HG03460 (cell line): ENCODE measurements at regions not wholly inside any gene's neighbourhood (a gene's known extent, or its start where the extent isn't known, plus 50 kb on each side); places are given as distances from the start of the nearest gene placed in this dataset.
"Not testable (repeated sequence)": the region's sequence is repeated elsewhere in the genome, so short reads cannot be mapped to it uniquely, and the experiment has no call there.

Experiments
- ATAC-seq: cut with Tn5 transposase; IDR thresholded peaks from one replicate; pipeline ENCODE4 v1.9.1; 2021; ENCODE audit not compliant: unreplicated experiment

- ATAC-seq: no peak
Measured at GRCh38 chr2:191476901-191477300, 201.0 kb upstream of the NABP1 start.

- ATAC-seq: no peak
Measured at GRCh38 chr2:191478799-191479679, 198.9 kb upstream of the NABP1 start.

GRCh38 chr2:191479680-191480023 lies 198.3 kb upstream of the NABP1 start:
- no peak for ATAC-seq

DNA sequence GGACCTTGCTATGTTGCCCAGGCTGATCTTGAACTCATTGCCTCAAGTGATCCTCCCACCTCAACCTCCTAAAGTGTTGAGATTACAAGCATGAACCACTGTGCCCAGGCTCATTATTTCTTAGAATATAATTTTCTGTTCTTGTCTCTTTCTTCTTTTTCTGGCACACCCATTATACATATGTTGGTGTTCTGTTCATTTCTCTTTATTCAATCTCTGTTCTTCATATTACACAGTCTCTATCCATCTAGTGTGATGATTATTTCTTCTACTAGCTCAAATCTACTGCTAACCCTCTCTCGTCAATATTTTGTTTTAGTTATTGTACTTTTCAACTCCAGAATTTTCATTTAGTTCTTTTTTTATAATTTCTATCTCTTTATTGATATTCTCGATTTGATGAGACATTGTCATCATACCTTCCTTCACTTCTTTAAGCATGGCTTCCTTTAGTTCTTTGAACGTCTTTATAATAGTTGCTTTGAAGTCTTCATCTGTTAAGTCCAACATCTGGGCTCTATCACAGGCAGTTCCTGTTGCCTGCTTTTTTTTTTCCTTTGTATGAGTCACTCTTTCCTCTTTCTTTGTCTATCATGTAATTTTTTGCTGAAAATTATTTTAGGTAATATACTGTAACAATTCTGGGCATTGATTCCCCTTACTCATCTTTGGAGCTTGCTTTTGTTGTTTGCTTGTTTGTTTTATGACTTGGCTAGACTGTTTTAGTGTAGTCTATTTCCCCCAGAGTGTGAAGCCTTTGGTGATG lies 196.4 kb upstream of the NABP1 start:
- no peak for ATAC-seq

GRCh38 chr2:191483117-191483516 lies 194.8 kb upstream of the NABP1 start:
- ATAC-seq: no peak

DNA sequence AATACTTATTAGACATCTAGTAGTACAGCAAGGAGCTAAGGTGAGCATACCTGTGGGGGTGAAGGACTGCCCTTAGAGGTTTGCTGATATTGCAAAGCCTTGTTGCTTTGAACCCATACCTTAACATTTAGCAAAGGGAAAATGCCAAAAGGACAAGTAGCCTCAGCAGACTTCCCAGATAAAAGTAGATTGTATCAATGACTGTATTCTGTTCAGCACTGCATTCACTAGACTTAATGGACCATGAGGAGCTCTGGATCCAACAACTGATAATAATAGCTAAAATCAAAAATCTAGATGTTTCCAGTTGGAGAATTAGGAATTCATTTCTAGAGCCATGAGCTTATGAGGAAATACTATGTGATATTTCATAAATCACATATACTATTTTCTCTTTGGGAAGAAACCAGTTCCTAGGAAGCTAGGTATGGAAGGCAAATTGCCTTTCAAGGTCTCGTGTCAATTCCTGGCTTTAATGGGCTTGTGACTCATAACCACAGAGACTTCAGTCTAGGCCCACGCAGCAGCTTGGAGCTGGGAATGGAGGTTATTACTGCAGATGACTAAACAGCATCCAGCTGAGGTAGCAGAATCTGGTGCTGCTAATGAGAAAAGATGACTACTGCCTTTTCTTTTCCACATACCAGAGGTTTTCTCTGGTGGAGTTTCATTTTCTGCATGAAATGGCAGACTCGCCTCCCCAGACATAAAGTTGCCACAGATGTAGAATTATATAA lies 191.2 kb upstream of the NABP1 start:
- ATAC-seq: no peak

DNA sequence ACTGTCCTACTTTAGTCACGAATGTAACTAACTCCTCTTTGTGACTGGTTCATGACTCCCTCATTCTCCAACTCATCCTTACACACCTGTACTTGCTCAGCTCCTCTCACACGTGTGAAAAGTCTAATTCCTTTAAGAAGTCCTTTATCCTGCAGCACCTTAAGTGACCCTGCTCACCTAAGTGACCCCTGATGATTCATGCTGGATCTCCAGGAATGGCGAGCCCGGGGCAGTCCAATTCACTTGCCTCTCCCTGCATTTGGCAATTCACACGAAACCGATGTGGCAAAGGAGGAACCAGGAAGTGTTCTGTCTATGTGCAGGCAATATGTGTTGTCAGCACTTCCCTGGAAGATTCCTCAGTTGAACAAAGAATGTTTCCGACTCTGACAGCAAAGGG lies 189.8 kb upstream of the NABP1 start:
- no peak for ATAC-seq

- no peak for ATAC-seq
Measured at GRCh38 chr2:191489177-191489576, 188.8 kb upstream of the NABP1 start.

DNA sequence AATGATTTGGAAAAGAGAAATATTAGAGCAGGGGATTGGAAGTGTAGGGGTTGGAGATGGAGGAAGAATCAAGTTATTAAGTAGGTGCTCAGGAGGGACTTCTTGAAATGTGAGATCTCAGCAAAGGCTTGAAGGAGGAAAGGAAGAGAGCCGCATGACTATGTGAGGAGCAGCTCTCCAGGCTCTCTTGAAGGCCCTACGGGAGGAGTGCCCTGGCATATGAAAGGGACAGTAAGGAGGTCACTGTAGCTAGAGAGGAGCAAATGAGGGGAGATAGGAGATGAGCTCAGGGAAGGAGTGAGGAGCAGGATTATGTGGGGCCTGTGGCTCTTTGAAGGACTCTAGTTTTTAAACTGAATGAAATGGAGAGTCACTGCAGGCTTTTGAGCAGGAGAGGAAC lies 181.1 kb upstream of the NABP1 start:
- ATAC-seq: no peak

GRCh38 chr2:191497822-191498221 lies 180.1 kb upstream of the NABP1 start:
- no peak for ATAC-seq

- no peak for ATAC-seq
Measured at GRCh38 chr2:191499050-191499449, 178.9 kb upstream of the NABP1 start.

GRCh38 chr2:191499874-191500565 lies 177.9 kb upstream of the NABP1 start:
- ATAC-seq: no peak

- ATAC-seq: no peak
Measured at GRCh38 chr2:191500566-191500883, 177.4 kb upstream of the NABP1 start.

GRCh38 chr2:191500884-191501560 lies 176.9 kb upstream of the NABP1 start:
- ATAC-seq: no peak

- no peak for ATAC-seq
Measured at GRCh38 chr2:191501561-191502168, 176.3 kb upstream of the NABP1 start.

DNA sequence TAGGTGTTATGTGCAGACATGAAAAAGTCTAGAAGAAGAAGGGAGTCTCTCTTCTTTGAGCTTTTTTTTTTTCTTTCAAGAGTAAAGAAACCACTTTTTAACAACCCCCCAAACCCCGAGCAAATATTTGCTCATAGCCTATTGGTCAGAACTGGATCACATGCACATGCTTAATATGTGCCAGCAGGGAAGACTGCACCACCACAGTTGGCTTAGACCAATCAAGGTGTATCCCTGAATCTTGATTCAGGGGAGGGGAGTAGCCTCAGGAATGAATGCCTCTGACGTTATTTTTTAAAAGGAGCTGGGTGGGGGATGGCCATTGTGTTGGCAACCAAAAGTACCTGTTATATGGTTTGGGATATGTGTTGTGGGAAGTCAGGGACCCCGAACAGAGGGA lies 171.4 kb upstream of the NABP1 start:
- ATAC-seq: no peak

GRCh38 chr2:191507252-191507853 lies 170.6 kb upstream of the NABP1 start:
- ATAC-seq: not testable (repeated sequence)

DNA sequence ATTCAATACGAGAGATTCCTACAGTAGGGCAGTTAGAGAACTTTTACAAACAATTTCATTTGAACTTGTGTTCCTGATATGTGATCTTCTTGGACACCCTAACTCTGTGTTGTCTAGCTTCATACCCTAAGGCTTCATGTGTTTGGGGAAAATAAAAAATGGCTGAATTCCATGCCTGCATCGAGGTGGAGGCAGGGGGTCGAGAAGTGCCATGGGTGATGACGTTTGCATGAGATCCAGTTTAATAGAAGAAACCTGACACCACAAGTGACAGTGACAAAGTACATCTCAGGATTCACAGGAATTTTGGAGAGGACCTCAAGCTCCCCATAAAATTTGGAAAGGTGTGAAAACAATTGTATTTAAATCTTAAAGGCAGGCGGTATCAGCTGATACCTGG lies 169.2 kb upstream of the NABP1 start:
- no peak for ATAC-seq

- ATAC-seq: no peak
Measured at GRCh38 chr2:191512216-191512835, 165.6 kb upstream of the NABP1 start.
